ENCODE measurements at regions not wholly inside any gene's neighbourhood (a gene's known extent, or its start where the extent isn't known, plus 50 kb on each side); places are given as distances from the start of the nearest gene placed in this dataset.
"Not testable (repeated sequence)": the region's sequence is repeated elsewhere in the genome, so short reads cannot be mapped to it uniquely, and the experiment has no call there.

DNA sequence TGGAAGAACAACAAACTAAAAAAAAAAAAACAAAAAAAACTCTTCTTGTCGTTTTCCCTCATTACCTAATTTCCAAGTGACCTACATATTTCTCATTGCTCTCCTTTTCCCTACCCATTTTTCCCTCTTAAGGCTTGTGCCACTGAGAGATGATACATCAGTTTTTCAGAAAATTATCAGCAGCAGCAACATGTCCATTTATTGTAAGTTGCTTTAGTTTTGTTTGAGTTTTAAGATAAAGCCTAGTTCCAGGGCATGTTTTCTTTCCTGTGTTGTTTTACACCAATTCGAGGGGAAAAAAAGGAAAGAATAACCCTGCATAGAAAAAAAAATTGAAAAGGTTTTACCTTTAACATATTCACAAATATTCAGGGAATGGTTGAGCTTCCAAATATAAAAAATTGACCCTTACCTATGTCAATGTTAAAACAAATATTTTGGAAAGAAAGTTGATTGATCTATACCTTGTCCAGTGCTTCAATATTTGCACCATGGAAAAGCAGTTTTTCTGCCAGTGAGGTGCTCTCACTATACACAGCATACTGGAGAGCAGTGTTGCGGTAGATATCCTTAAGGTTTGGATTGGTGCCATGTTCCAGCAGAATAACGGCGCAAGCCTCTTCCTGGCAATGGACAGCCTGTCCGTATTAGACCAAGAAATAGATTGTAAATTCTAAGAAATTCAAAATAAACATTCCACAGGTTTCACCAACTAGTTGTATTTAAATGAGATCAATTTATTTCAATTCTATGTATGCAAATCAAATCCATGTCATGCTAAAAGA, 537.9 kb upstream of the DEFB115 start:
- not testable (repeated sequence) for H3K4me1 ChIP-seq (ENCODE audit: insufficient read depth, poor library complexity, severe bottlenecking); ATAC-seq (ENCODE audit: low read depth); H3K27me3 ChIP-seq (ENCODE audit: insufficient read depth, poor library complexity, severe bottlenecking); H3K9me3 ChIP-seq (ENCODE audit: severe bottlenecking); H3K4me3 ChIP-seq (ENCODE audit: severe bottlenecking); H3K36me3 ChIP-seq (ENCODE audit: low read depth); H3K27ac ChIP-seq (ENCODE audit: poor library complexity, severe bottlenecking); DNase-seq (ENCODE audit: low spot score)

DNA sequence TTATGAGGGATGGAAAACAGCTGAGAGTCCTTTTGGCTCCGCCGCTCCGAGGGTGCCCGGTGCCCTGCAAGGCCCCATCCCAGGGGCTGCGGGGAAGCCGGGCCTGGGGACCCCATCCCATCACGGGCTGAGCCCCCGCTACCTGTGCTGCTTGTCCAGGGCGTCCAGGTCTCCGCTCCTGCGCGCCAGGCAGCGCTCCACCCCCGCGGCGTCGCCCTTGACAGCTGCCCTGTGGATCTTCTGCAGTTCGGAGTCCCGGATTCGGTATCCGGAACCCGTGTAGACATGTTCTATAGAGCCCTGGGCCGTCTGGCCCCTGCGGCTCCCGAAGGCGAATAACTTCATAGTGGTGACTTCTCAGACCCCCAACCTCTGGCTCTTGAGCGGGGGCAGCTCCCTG, 534.0 kb upstream of the DEFB115 start:
- H3K27me3 ChIP-seq (ENCODE audit: insufficient read depth, poor library complexity, severe bottlenecking); H3K36me3 ChIP-seq (ENCODE audit: low read depth); H3K27ac ChIP-seq (ENCODE audit: poor library complexity, severe bottlenecking); H3K4me1 ChIP-seq (ENCODE audit: insufficient read depth, poor library complexity, severe bottlenecking); H3K9me3 ChIP-seq (ENCODE audit: severe bottlenecking); DNase-seq (ENCODE audit: low spot score); ATAC-seq (ENCODE audit: low read depth): not testable (repeated sequence)
- peak overlapping the region; percentile 35 for H3K4me3 ChIP-seq (ENCODE audit: severe bottlenecking)

- TF ChIP-seq, protein P1, sequence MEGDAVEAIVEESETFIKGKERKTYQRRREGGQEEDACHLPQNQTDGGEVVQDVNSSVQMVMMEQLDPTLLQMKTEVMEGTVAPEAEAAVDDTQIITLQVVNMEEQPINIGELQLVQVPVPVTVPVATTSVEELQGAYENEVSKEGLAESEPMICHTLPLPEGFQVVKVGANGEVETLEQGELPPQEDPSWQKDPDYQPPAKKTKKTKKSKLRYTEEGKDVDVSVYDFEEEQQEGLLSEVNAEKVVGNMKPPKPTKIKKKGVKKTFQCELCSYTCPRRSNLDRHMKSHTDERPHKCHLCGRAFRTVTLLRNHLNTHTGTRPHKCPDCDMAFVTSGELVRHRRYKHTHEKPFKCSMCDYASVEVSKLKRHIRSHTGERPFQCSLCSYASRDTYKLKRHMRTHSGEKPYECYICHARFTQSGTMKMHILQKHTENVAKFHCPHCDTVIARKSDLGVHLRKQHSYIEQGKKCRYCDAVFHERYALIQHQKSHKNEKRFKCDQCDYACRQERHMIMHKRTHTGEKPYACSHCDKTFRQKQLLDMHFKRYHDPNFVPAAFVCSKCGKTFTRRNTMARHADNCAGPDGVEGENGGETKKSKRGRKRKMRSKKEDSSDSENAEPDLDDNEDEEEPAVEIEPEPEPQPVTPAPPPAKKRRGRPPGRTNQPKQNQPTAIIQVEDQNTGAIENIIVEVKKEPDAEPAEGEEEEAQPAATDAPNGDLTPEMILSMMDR (IDR thresholded peaks at IDR 0.05; ENCODE audit: poor library complexity, severe bottlenecking), result peak; percentile 27
- H3K9me3 ChIP-seq (ENCODE audit: severe bottlenecking), result not testable (repeated sequence)
These were observed 533.4 kb upstream of the DEFB115 start for GRCh38 chr20:30723934-30724687.

DNA sequence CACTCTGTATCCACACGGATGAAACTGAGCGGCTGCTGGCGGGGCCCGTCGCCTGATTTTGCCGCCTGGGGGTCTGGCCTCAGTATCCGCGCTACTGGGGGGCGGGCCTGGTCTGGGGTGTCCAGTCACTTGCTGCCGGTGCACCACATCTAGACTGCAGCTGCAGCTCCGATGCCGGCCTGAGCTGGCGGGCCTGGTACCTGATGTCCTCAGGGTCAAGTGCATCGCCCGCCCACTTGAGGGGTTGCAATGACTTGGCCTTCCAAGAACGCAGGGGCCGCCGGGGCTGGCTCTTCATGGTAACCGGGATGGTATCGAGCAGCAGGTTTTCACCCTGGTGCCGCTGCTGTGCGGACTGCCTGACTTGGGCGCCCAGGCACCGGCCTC, 532.8 kb upstream of the DEFB115 start:
- not testable (repeated sequence) for H3K36me3 ChIP-seq (ENCODE audit: low read depth); ATAC-seq (ENCODE audit: low read depth)
- peak; percentile 82 for DNase-seq (ENCODE audit: low spot score)

More at GRCh38 chr20:30723934-30724687, 533.4 kb upstream of the DEFB115 start:
- peak; percentile 64 for ATAC-seq (ENCODE audit: low read depth)
- not testable (repeated sequence) for H3K36me3 ChIP-seq (ENCODE audit: low read depth); H3K4me1 ChIP-seq (ENCODE audit: insufficient read depth, poor library complexity, severe bottlenecking); H3K27ac ChIP-seq (ENCODE audit: poor library complexity, severe bottlenecking); H3K27me3 ChIP-seq (ENCODE audit: insufficient read depth, poor library complexity, severe bottlenecking)
- H3K4me3 ChIP-seq (ENCODE audit: severe bottlenecking), result peak overlapping the region; percentile 35
- peak; percentile 84 for DNase-seq (ENCODE audit: low spot score)

GRCh38 chr20:30725188-30725587, 532.3 kb upstream of the DEFB115 start:
- peak; percentile 72 for DNase-seq (ENCODE audit: low spot score)
- not testable (repeated sequence) for H3K9me3 ChIP-seq (ENCODE audit: severe bottlenecking); ATAC-seq (ENCODE audit: low read depth); H3K4me3 ChIP-seq (ENCODE audit: severe bottlenecking); H3K36me3 ChIP-seq (ENCODE audit: low read depth); H3K4me1 ChIP-seq (ENCODE audit: insufficient read depth, poor library complexity, severe bottlenecking); H3K27me3 ChIP-seq (ENCODE audit: insufficient read depth, poor library complexity, severe bottlenecking); H3K27ac ChIP-seq (ENCODE audit: poor library complexity, severe bottlenecking)

More for the DNA sequence above, 532.8 kb upstream of the DEFB115 start:
- H3K27me3 ChIP-seq (ENCODE audit: insufficient read depth, poor library complexity, severe bottlenecking); H3K4me3 ChIP-seq (ENCODE audit: severe bottlenecking); H3K9me3 ChIP-seq (ENCODE audit: severe bottlenecking); H3K27ac ChIP-seq (ENCODE audit: poor library complexity, severe bottlenecking); H3K4me1 ChIP-seq (ENCODE audit: insufficient read depth, poor library complexity, severe bottlenecking): not testable (repeated sequence)

- H3K4me1 ChIP-seq (ENCODE audit: insufficient read depth, poor library complexity, severe bottlenecking); H3K9me3 ChIP-seq (ENCODE audit: severe bottlenecking); ATAC-seq (ENCODE audit: low read depth); H3K36me3 ChIP-seq (ENCODE audit: low read depth); H3K27me3 ChIP-seq (ENCODE audit: insufficient read depth, poor library complexity, severe bottlenecking); H3K27ac ChIP-seq (ENCODE audit: poor library complexity, severe bottlenecking); H3K4me3 ChIP-seq (ENCODE audit: severe bottlenecking): not testable (repeated sequence)
- peak; percentile 78 for DNase-seq (ENCODE audit: low spot score)
These were observed 529.1 kb upstream of the DEFB115 start for GRCh38 chr20:30728271-30728885.
